GM12891 (cell line): ENCODE measurements at regions not wholly inside any gene's neighbourhood (a gene's known extent, or its start where the extent isn't known, plus 50 kb on each side); places are given as distances from the start of the nearest gene placed in this dataset.
"Not testable (repeated sequence)": the region's sequence is repeated elsewhere in the genome, so short reads cannot be mapped to it uniquely, and the experiment has no call there.

Source experiments
- POLR2A ChIP-seq: IDR thresholded peaks from 2 replicates; pipeline ENCODE4 v1.6.1; 2011; ENCODE audit warnings: low read depth, low read length, control low read depth
- POLR2AphosphoS5 ChIP-seq: IDR thresholded peaks from 2 replicates; pipeline ENCODE4 v1.6.1; 2011; ENCODE audit warnings: low read depth, low read length, control low read depth
- POU2F2 ChIP-seq: IDR thresholded peaks from 2 replicates; pipeline ENCODE4 v1.6.1; 2011; ENCODE audit warnings: low read depth, mild to moderate bottlenecking, control low read depth, low read length, moderate library complexity
- SPI1 ChIP-seq: IDR thresholded peaks from 2 replicates; pipeline ENCODE4 v1.6.1; 2011; ENCODE audit warnings: low read depth, low read length, control low read depth
- TAF1 ChIP-seq: IDR thresholded peaks from 2 replicates; pipeline ENCODE4 v1.6.1; 2011; ENCODE audit warnings: low read depth, low read length, control low read depth

- TF ChIP-seq POLR2A, POU2F2, TAF1, POLR2AphosphoS5, SPI1: not testable (repeated sequence)
Observed at GRCh38 chr16:18118071-18118470, 218.5 kb downstream of the NPIPA8 start.
